ENCODE measurements at regions not wholly inside any gene's neighbourhood (a gene's known extent, or its start where the extent isn't known, plus 50 kb on each side); places are given as distances from the start of the nearest gene placed in this dataset.

DNA sequence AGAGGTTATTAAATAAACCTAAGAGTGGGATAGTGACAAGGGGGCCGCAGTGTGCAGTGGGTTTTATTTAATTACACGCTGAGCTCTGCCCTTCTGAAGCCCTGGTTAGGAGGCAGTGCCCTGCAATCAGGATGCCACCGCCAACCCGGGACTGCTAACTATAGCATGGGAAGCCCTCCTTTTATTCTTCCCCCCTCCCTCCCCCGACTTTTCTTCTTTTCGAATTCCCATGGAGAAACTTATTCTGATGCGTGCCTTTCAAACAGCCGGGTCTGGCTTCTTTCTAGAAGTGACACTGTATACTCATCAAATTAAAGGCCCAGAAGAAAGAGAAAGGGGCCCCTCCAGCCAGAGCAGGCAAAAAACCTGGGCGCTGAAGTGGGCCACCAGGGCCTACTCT lies 91.3 kb upstream of the ANO1 start (continued):
- TF ChIP-seq SAFB2 (CRISPR knock-in tag; IDR thresholded peaks at IDR 0.05; ENCODE audit: borderline replicate concordance, low read depth) (no peak), GPN1 (CRISPR knock-in tag; IDR thresholded peaks at IDR 0.05; ENCODE audit: borderline replicate concordance) (no peak), DR1 (CRISPR knock-in tag; IDR thresholded peaks at IDR 0.05) (no peak), HIVEP1 (CRISPR knock-in tag; IDR thresholded peaks at IDR 0.05) (no peak), KLF9 (CRISPR knock-in tag; IDR thresholded peaks at IDR 0.05; ENCODE audit: low read depth) (no peak)
- TF ChIP-seq, protein P1, sequence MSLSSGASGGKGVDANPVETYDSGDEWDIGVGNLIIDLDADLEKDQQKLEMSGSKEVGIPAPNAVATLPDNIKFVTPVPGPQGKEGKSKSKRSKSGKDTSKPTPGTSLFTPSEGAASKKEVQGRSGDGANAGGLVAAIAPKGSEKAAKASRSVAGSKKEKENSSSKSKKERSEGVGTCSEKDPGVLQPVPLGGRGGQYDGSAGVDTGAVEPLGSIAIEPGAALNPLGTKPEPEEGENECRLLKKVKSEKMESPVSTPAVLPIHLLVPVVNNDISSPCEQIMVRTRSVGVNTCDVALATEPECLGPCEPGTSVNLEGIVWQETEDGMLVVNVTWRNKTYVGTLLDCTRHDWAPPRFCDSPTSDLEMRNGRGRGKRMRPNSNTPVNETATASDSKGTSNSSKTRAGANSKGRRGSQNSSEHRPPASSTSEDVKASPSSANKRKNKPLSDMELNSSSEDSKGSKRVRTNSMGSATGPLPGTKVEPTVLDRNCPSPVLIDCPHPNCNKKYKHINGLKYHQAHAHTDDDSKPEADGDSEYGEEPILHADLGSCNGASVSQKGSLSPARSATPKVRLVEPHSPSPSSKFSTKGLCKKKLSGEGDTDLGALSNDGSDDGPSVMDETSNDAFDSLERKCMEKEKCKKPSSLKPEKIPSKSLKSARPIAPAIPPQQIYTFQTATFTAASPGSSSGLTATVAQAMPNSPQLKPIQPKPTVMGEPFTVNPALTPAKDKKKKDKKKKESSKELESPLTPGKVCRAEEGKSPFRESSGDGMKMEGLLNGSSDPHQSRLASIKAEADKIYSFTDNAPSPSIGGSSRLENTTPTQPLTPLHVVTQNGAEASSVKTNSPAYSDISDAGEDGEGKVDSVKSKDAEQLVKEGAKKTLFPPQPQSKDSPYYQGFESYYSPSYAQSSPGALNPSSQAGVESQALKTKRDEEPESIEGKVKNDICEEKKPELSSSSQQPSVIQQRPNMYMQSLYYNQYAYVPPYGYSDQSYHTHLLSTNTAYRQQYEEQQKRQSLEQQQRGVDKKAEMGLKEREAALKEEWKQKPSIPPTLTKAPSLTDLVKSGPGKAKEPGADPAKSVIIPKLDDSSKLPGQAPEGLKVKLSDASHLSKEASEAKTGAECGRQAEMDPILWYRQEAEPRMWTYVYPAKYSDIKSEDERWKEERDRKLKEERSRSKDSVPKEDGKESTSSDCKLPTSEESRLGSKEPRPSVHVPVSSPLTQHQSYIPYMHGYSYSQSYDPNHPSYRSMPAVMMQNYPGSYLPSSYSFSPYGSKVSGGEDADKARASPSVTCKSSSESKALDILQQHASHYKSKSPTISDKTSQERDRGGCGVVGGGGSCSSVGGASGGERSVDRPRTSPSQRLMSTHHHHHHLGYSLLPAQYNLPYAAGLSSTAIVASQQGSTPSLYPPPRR (CRISPR knock-in tag; IDR thresholded peaks at IDR 0.05; ENCODE audit: borderline replicate concordance) = no peak

DNA sequence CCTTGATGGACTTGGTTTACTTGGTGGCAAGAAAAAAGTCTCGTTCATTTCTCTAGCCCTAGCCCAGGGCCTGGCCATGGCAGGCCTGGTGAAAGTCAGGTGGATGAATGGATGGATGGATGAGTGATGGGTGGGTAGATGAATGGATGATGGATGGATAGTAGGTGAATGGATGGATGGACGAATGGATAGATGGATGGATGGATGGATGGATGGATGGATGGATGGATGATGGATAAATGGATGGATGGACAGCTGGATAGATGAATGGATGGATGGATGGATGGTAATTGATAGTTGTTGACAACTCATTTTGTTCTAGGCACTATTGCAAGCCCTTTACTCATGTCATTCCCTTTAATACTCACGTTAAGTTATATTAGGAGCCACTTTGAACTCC lies 86.1 kb upstream of the ANO1 start:
- in situ Hi-C loops (cut with HindIII; ENCODE audit: extremely low pct_ligation_motif_present, low pct_unique_long_range_greater_than_20kb) (no loop called here), intact Hi-C loops (cut with micrococcal nuclease; ENCODE audit: unreplicated experiment) (no loop called here)
- Histone ChIP-seq H2AFZ (ENCODE audit: low read length) (no peak overlapping the region), H3K4me2 (ENCODE audit: low read depth, low read length) (no peak overlapping the region), H3K9me3 (ENCODE audit: low read length) (peaks cover 4% of the 10 kb centered on the region; the same call in 1 of the 2 replicates), H3K9ac (ENCODE audit: insufficient read depth, low read depth, low read length) (no peak overlapping the region), H3K4me1 (ENCODE audit: insufficient read depth, low read length) (no peaks in the 10 kb centered on the region), H3K27me3 (ENCODE audit: control insufficient read depth in 1 of 2, insufficient read depth in 2 of 2, low read length in 2 of 2) (peaks cover 6 to 29% of the 10 kb centered on the region in 2 experiments), H3K27ac (ENCODE audit: extremely low read length, insufficient read depth, low read length) (no peak overlapping the region), H3K4me3 (replicated peaks in 1 of 3; ENCODE audit: insufficient read depth in 1 of 3, low read depth in 2 of 3, low read length in 3 of 3) (no peak overlapping the region), H4K20me1 (ENCODE audit: insufficient read depth, low read length) (no peaks in the 10 kb centered on the region), H3K79me2 (ENCODE audit: insufficient read depth, low read length) (no peaks in the 10 kb centered on the region), H3K36me3 (replicated peaks in 1 of 2; ENCODE audit: control insufficient read depth in 1 of 2, insufficient read depth in 2 of 2, low read length in 2 of 2) (no peaks in the 10 kb centered on the region)
- DNase-seq (ENCODE audit: low spot score) (no peak), ATAC-seq (no peak), FAIRE-seq (no peak)
- TF ChIP-seq ZFP90 (CRISPR knock-in tag; IDR thresholded peaks at IDR 0.05; ENCODE audit: borderline replicate concordance) (no peak), ARHGAP35 (CRISPR knock-in tag; IDR thresholded peaks at IDR 0.05; ENCODE audit: borderline replicate concordance) (no peak), ZNF331 (CRISPR knock-in tag; IDR thresholded peaks at IDR 0.05) (no peak), ERF (CRISPR knock-in tag; IDR thresholded peaks at IDR 0.05) (no peak), GFI1 (CRISPR knock-in tag; IDR thresholded peaks at IDR 0.05; ENCODE audit: borderline replicate concordance) (no peak)
- TF ChIP-seq, protein P2, sequence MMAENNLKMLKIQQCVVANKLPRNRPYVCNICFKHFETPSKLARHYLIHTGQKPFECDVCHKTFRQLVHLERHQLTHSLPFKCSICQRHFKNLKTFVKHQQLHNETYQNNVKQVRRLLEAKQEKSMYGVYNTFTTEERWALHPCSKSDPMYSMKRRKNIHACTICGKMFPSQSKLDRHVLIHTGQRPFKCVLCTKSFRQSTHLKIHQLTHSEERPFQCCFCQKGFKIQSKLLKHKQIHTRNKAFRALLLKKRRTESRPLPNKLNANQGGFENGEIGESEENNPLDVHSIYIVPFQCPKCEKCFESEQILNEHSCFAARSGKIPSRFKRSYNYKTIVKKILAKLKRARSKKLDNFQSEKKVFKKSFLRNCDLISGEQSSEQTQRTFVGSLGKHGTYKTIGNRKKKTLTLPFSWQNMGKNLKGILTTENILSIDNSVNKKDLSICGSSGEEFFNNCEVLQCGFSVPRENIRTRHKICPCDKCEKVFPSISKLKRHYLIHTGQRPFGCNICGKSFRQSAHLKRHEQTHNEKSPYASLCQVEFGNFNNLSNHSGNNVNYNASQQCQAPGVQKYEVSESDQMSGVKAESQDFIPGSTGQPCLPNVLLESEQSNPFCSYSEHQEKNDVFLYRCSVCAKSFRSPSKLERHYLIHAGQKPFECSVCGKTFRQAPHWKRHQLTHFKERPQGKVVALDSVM (CRISPR knock-in tag; IDR thresholded peaks at IDR 0.05) = no peak
- TF ChIP-seq, protein P3, sequence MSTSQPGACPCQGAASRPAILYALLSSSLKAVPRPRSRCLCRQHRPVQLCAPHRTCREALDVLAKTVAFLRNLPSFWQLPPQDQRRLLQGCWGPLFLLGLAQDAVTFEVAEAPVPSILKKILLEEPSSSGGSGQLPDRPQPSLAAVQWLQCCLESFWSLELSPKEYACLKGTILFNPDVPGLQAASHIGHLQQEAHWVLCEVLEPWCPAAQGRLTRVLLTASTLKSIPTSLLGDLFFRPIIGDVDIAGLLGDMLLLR (CRISPR knock-in tag; IDR thresholded peaks at IDR 0.05) = no peak
- no TSS peak for BruUV-seq (replicated peaks)
- POLR2A ChIA-PET = no interaction called here
- WGBS (ENCODE audit: low lambda C conversion rate) = 3% methylated on average over 3 of the region's 3 CpGs
- CTCF ChIA-PET (ENCODE audit: low intra/inter-chr PET ratio, low total read pairs) = no interaction called here

Measured in HepG2 (cell line).